Stimulated activated naive CD8-positive, alpha-beta T cell treated with anti-CD3 and anti-CD28 coated beads, Interleukin-15, Interleukin-2, amounts not matched to agents 100 ng/mL and 50 ng/mL, for 24 hours (primary cell): ENCODE measurements at regions not wholly inside any gene's neighbourhood (a gene's known extent, or its start where the extent isn't known, plus 50 kb on each side); places are given as distances from the start of the nearest gene placed in this dataset.
A peak's percentile ranks its signal among the peaks of the same experiment; 100 is the strongest.
"Not testable (repeated sequence)": the region's sequence is repeated elsewhere in the genome, so short reads cannot be mapped to it uniquely, and the experiment has no call there.

Source experiments
- H3K27ac Mint-ChIP-seq: one replicate; pipeline ENCODE4 v1.8.0; 2021; ENCODE audit warnings: mild to moderate bottlenecking, mixed read lengths
- H3K27me3 Mint-ChIP-seq: one replicate; pipeline ENCODE4 v1.8.0; 2021; ENCODE audit warnings: mixed read lengths
- H3K36me3 Mint-ChIP-seq: one replicate; pipeline ENCODE4 v1.8.0; 2021; ENCODE audit warnings: low read depth, mixed read lengths
- H3K4me1 Mint-ChIP-seq: one replicate; pipeline ENCODE4 v1.8.0; 2021; ENCODE audit warnings: low read depth, mixed read lengths
- H3K4me3 Mint-ChIP-seq: one replicate; pipeline ENCODE4 v1.8.0; 2021; ENCODE audit warnings: mild to moderate bottlenecking, mixed read lengths
- H3K9me3 Mint-ChIP-seq: one replicate; pipeline ENCODE4 v1.8.0; 2021; ENCODE audit warnings: mixed read lengths

DNA sequence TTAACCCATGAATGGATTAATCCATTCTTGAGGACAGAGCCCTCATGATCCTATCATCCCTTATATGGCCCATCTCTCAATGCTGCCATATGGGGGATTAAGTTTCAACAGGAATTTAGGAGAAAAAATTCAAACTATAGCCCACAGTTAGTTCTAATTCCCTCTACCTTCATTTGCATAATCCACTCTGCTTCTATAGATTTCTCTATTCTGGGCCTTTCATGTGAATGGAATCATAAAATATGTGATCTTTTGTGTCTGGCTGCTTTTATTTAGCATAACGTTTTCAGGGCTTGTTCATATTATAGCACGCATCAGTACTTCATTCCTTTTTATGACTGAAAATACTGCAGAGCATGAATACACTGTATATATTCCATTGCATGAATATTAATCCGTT is 55.4 kb downstream of the CTSL start:
- Mint-ChIP-seq H3K4me3 (no peak overlapping the region), H3K27me3 (no peaks in the 10 kb centered on the region), H3K36me3 (no peaks in the 10 kb centered on the region), H3K9me3 (peaks cover 6% of the 10 kb centered on the region), H3K27ac (no peak overlapping the region), H3K4me1 (no peaks in the 10 kb centered on the region)

DNA sequence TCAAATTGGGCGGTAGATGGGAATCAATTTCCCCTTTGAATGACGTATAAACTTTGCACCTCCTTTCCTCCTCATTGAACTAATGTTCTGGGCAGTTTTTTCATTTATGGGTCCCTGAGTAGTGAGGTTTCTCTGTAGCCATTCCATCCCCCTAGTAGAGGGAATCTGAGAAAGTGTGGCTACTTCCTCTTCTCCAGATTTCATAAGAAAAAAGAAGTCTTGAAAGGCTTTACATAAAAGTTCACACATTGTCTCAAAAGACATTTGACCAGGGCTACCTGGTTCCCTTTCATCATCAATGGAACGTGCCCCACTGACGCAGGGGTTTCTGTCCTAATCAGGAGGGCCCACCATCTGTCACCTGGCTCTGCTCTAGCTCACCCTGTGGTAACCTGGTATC is 57.3 kb downstream of the CTSL start:
- Mint-ChIP-seq H3K27me3 (no peaks in the 10 kb centered on the region), H3K36me3 (no peaks in the 10 kb centered on the region), H3K27ac (no peak overlapping the region), H3K9me3 (peaks cover 6% of the 10 kb centered on the region), H3K4me3 (no peak overlapping the region), H3K4me1 (no peaks in the 10 kb centered on the region)

DNA sequence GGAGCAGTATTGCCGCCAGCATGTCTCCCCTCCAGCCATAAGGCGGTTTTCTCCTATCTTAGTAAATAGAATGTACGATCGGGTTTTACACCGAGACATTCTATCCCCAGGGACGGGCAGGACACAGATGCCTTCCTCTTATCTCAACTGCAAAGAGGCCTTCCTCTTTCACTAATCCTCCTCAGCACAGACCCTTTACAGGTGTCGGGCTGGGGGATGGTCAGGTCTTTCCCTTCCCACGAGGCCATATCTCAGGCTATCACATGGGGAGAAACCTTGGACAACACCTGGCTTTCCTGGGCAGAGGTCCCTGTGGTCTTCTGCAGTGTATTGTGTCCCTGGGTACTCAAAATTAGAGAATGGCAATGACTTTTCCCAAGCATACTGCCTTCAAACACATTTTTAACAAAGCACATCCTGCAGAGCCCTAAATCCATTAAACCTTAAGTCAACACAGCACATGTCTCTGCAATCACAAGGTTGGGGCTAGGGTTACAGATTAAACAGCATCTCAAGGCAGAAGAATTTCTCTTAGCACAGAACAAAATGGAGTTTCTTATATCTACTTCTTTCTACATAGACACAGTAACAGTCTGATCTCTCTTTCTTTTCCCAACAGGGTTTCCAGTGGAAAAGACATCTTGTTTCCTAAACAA is 59.5 kb downstream of the CTSL start:
- H3K9me3 Mint-ChIP-seq, H3K4me3 Mint-ChIP-seq, H3K36me3 Mint-ChIP-seq, H3K27ac Mint-ChIP-seq, H3K27me3 Mint-ChIP-seq, H3K4me1 Mint-ChIP-seq: not testable (repeated sequence)

- Mint-ChIP-seq H3K9me3 (no peaks in the 10 kb centered on the region), H3K4me1 (no peaks in the 10 kb centered on the region), H3K36me3 (no peaks in the 10 kb centered on the region), H3K4me3 (no peak overlapping the region), H3K27ac (no peak overlapping the region), H3K27me3 (peaks cover 4% of the 10 kb centered on the region)
Measured at GRCh38 chr9:87786423-87786822, 60.5 kb downstream of the CTSL start.

GRCh38 chr9:87786876-87787275 is 61.0 kb downstream of the CTSL start:
- Mint-ChIP-seq H3K36me3 (no peaks in the 10 kb centered on the region), H3K4me1 (no peaks in the 10 kb centered on the region), H3K9me3 (no peaks in the 10 kb centered on the region), H3K27me3 (peaks cover 6% of the 10 kb centered on the region), H3K4me3 (no peak overlapping the region), H3K27ac (no peak overlapping the region)

GRCh38 chr9:87787735-87788134 is 61.8 kb downstream of the CTSL start:
- Mint-ChIP-seq H3K36me3 (no peaks in the 10 kb centered on the region), H3K4me1 (peaks cover 2% of the 10 kb centered on the region), H3K27ac (no peak overlapping the region), H3K27me3 (peaks cover 7% of the 10 kb centered on the region), H3K4me3 (no peak overlapping the region), H3K9me3 (no peaks in the 10 kb centered on the region)

DNA sequence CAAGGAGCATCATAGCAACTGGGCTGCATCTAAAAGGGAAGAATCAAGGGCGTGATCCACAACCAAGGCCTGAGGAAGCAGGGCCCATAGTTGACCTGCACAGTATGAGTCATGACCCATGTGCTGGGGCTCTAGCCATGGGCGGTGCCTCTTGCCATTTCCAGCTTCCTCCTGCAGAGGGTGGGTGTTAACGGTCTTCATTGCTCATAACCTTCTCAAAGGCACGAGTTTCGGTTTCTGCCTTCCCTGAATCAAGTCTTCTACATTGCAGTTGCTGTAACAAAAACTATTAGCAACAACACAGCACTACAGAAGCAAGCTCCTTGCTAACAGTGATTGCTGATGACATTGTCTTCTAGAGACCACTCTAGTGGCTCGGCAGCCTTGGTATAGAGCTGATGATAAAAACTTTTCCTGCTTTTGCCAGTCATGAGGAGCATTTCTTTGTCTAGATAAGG is 66.9 kb downstream of the CTSL start:
- Mint-ChIP-seq H3K36me3 (no peaks in the 10 kb centered on the region), H3K27ac (peak overlapping the region; percentile 56), H3K4me3 (no peak overlapping the region)

DNA sequence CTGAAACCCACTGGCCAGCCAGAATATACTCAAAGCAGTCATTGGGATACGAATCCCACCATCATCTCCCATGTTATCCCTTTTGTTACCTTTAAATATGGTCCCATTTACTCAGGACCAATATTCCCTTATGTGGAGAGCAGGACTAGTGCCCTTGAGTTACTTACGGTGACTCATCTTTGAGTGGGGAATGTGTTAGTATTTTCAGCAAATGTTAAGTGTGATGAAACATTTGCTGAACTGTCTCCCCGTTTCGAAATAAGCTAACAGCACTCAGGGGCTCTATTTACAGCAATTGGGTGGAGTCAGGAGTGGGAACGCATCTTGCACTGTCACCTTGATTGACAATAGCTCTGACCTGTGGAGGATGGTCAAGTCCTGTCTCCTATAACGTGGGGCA is 67.4 kb downstream of the CTSL start:
- Mint-ChIP-seq H3K27me3 (peaks cover 13% of the 10 kb centered on the region), H3K4me3 (no peak overlapping the region), H3K4me1 (peaks cover 23% of the 10 kb centered on the region), H3K36me3 (no peaks in the 10 kb centered on the region), H3K27ac (peak overlapping the region; percentile 56), H3K9me3 (no peaks in the 10 kb centered on the region)

More for the DNA sequence above, 66.9 kb downstream of the CTSL start:
- H3K9me3 Mint-ChIP-seq, result no peaks in the 10 kb centered on the region
- peaks cover 13% of the 10 kb centered on the region for H3K27me3 Mint-ChIP-seq
- peaks cover 23% of the 10 kb centered on the region for H3K4me1 Mint-ChIP-seq

GRCh38 chr9:87795178-87795577 is 69.3 kb downstream of the CTSL start:
- Mint-ChIP-seq H3K27me3 (peaks cover 13% of the 10 kb centered on the region), H3K4me1 (peaks cover 23% of the 10 kb centered on the region), H3K4me3 (no peak overlapping the region), H3K9me3 (no peaks in the 10 kb centered on the region), H3K36me3 (no peaks in the 10 kb centered on the region), H3K27ac (no peak overlapping the region)

- Mint-ChIP-seq H3K27ac (no peak overlapping the region), H3K4me3 (no peak overlapping the region), H3K27me3 (peaks cover 12% of the 10 kb centered on the region), H3K36me3 (no peaks in the 10 kb centered on the region), H3K4me1 (peaks cover 23% of the 10 kb centered on the region), H3K9me3 (no peaks in the 10 kb centered on the region)
Measured at GRCh38 chr9:87796196-87796595, 70.3 kb downstream of the CTSL start.

- H3K4me3 Mint-ChIP-seq, result no peak overlapping the region
- H3K27ac Mint-ChIP-seq, result no peak overlapping the region
- peaks cover 9% of the 10 kb centered on the region for H3K27me3 Mint-ChIP-seq
- no peaks in the 10 kb centered on the region for H3K9me3 Mint-ChIP-seq
- peaks cover 15% of the 10 kb centered on the region for H3K4me1 Mint-ChIP-seq
- H3K36me3 Mint-ChIP-seq, result no peaks in the 10 kb centered on the region
Measured at GRCh38 chr9:87798261-87798833, 72.4 kb downstream of the CTSL start.

DNA sequence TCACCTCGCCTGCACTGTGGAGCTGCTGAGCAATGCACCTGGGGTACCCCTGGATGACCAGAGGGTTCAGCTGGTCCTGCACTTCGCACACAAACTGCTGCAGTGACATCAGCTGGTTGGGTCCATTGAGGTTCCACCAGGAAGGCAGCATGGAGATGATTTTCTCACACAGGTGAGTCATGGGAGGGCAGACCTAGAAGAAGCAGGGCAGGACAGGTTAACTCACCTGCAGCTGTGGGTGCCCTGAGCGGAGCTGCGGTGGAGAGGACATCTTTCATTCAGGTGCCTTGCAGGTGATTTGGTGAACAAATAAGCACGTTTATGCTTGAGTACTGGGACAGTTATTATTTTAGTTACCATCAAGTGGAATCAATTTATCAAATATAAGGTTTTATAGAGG is 73.6 kb downstream of the CTSL start:
- Mint-ChIP-seq H3K4me1 (peaks cover 8% of the 10 kb centered on the region), H3K4me3 (no peak overlapping the region), H3K36me3 (no peaks in the 10 kb centered on the region), H3K27me3 (peaks cover 6% of the 10 kb centered on the region), H3K27ac (no peak overlapping the region), H3K9me3 (no peaks in the 10 kb centered on the region)

- no peak overlapping the region for H3K4me3 Mint-ChIP-seq
- H3K27me3 Mint-ChIP-seq, result peaks cover 3% of the 10 kb centered on the region
- H3K36me3 Mint-ChIP-seq, result no peaks in the 10 kb centered on the region
- no peak overlapping the region for H3K27ac Mint-ChIP-seq
- peaks cover under 1% of the 10 kb centered on the region for H3K4me1 Mint-ChIP-seq
- no peaks in the 10 kb centered on the region for H3K9me3 Mint-ChIP-seq
Measured at GRCh38 chr9:87800456-87800855, 74.5 kb downstream of the CTSL start.

DNA sequence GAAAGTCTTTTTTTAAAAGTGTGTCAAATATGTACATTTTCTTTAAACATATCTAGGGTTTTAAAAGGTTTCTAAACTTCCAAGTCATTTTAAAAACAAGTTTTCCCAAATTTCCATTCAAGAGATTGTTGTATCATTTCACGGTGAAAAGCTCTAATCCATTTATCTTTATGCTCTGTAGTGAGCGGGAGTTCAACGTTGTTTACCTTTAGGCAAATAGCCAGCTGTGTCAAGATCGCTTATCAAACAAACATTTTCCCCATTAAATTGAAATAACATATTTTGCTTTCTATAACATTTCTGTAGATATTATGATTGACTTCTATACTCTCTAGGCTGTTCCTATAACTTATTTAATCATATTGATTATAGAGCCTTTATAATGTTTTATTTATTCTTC is 75.1 kb downstream of the CTSL start:
- Mint-ChIP-seq H3K27me3 (peaks cover 6% of the 10 kb centered on the region), H3K4me1 (no peaks in the 10 kb centered on the region), H3K9me3 (no peaks in the 10 kb centered on the region), H3K4me3 (no peak overlapping the region), H3K36me3 (no peaks in the 10 kb centered on the region), H3K27ac (no peak overlapping the region)

- Mint-ChIP-seq H3K4me3 (no peak overlapping the region), H3K36me3 (no peaks in the 10 kb centered on the region), H3K4me1 (no peaks in the 10 kb centered on the region), H3K27ac (no peak overlapping the region), H3K27me3 (peaks cover 12% of the 10 kb centered on the region), H3K9me3 (no peaks in the 10 kb centered on the region)
Measured at GRCh38 chr9:87803166-87803565, 77.2 kb downstream of the CTSL start.
